Endothelial cell of umbilical vein (primary cell): ENCODE measurements at regions not wholly inside any gene's neighbourhood (a gene's known extent, or its start where the extent isn't known, plus 50 kb on each side); places are given as distances from the start of the nearest gene placed in this dataset.

Experiments used
- BruUV-seq: library from RNA; stranded (reverse); fragments of 400-500 nt; replicated peaks from 2 replicates; lab custom pipeline; 2021; lab: Mats Ljungman, UMichigan
- CTCF ChIA-PET: fragments of 300-600, 350-600 bp; sonication (Branson Sonifier 250); formaldehyde crosslinking; loops from one replicate; lab custom pipeline; 2021; ENCODE audit warnings: antibody characterized with exemption, inconsistent platforms; lab: Charles Lee
- POLR2A ChIA-PET: fragments of 300-600, 350-600 bp; sonication (Branson Sonifier 250); formaldehyde crosslinking; loops from one replicate; lab custom pipeline; 2021; ENCODE audit warnings: antibody characterized with exemption, inconsistent platforms; lab: Charles Lee
- DNase-seq: peaks from one replicate; pipeline ENCODE4 v3.0.0-alpha.2; 2011; ENCODE audit warnings: low read depth, low spot score
- FAIRE-seq: peaks from 2 replicates; lab custom pipeline; 2011; peaks lifted over from hg19 to GRCh38; lab: Jason Lieb, UNC
- H2AFZ ChIP-seq: 2 replicates; pipeline ENCODE4 v1.6.0; 2012; ENCODE audit warnings: low read depth, low read length, control low read depth, inconsistent platforms
- H3K27ac ChIP-seq: 2 replicates; pipeline ENCODE4 v1.5.1; 2011; ENCODE audit warnings: low read depth, mild to moderate bottlenecking, control low read depth, low read length, moderate library complexity; ENCODE audit not compliant: insufficient read depth
- H3K27me3 ChIP-seq, 2 experiments: 2 replicates each; pipeline versions ENCODE4 v1.6.0 to v1.6.1; 2011; ENCODE audit warnings: low read length in 2 of 2, mixed read lengths in 1 of 2; ENCODE audit not compliant: control insufficient read depth in 2 of 2, insufficient read depth in 2 of 2
- H3K36me3 ChIP-seq, 2 experiments: 2 replicates in 1 of 2; 3 replicates in 1 of 2; pipeline ENCODE4 v1.5.1; 2011; ENCODE audit warnings: low read length in 2 of 2, mild to moderate bottlenecking in 1 of 2, moderate library complexity in 1 of 2; ENCODE audit not compliant: control insufficient read depth in 2 of 2, insufficient read depth in 2 of 2; ENCODE audit errors: extremely low read depth in 1 of 2
- H3K4me1 ChIP-seq: 3 replicates; pipeline ENCODE4 v1.5.1; 2011; ENCODE audit warnings: mild to moderate bottlenecking, low read length; ENCODE audit not compliant: control insufficient read depth, insufficient read depth; ENCODE audit errors: extremely low read depth
- H3K4me2 ChIP-seq: 2 replicates; pipeline ENCODE4 v1.6.1; 2011; ENCODE audit warnings: low read length, control low read depth, mixed read lengths; ENCODE audit not compliant: insufficient read depth
- H3K4me3 ChIP-seq, 3 experiments: fragments of 200-600 bp in 1 of 3; sonication (generic), shearing (Covaris generic) in 1 of 3; replicated peaks in 1 of 3; 2 replicates each; pipeline ENCODE4 v1.5.1; 2011 to 2016; ENCODE audit warnings: control low read depth in 3 of 3, low read length in 3 of 3, mild to moderate bottlenecking in 2 of 3, inconsistent platforms in 1 of 3, low read depth in 1 of 3, moderate library complexity in 1 of 3; ENCODE audit not compliant: insufficient read depth in 1 of 3
- H3K79me2 ChIP-seq: 2 replicates; pipeline ENCODE4 v1.6.0; 2012; ENCODE audit warnings: low read length, inconsistent platforms; ENCODE audit not compliant: control insufficient read depth, insufficient read depth
- H3K9ac ChIP-seq: replicated peaks from 2 replicates; pipeline ENCODE3; 2011; ENCODE audit warnings: low read length, control low read depth; ENCODE audit not compliant: insufficient read depth; ENCODE audit errors: extremely low read depth
- H3K9me1 ChIP-seq: replicated peaks from 3 replicates; pipeline ENCODE4 v1.6.0; 2011; ENCODE audit warnings: mild to moderate bottlenecking, low read length; ENCODE audit not compliant: control insufficient read depth, insufficient read depth; ENCODE audit errors: extremely low read depth
- H3K9me3 ChIP-seq: replicated peaks from 2 replicates; pipeline ENCODE4 v1.5.1; 2012; ENCODE audit warnings: low read length, inconsistent platforms; ENCODE audit not compliant: control insufficient read depth, insufficient read depth
- H4K20me1 ChIP-seq: replicated peaks from 2 replicates; pipeline ENCODE3; 2011; ENCODE audit warnings: mild to moderate bottlenecking, low read length; ENCODE audit not compliant: control insufficient read depth, insufficient read depth; ENCODE audit errors: extremely low read depth
- CTCF ChIP-seq, 2 donors: IDR thresholded peaks; 1 replicate in 1 of 2; 2 replicates in 1 of 2; pipeline ENCODE4 v1.5.1; 2011; ENCODE audit warnings: low read length in 2 of 2, mild to moderate bottlenecking in 2 of 2, moderate library complexity in 2 of 2, control low read depth in 1 of 2, inconsistent platforms in 1 of 2, low read depth in 1 of 2; ENCODE audit not compliant: insufficient read depth in 1 of 2; ENCODE audit errors: extremely low read depth in 1 of 2
- EZH2 ChIP-seq: IDR thresholded peaks from 2 replicates; pipeline ENCODE4 v1.6.1; 2012; ENCODE audit warnings: borderline replicate concordance, low read depth, mild to moderate bottlenecking, moderate library complexity, low read length, inconsistent platforms; ENCODE audit not compliant: severe bottlenecking
- FOS ChIP-seq: IDR thresholded peaks from 2 replicates; pipeline ENCODE4 v1.6.1; 2011; ENCODE audit warnings: mild to moderate bottlenecking, low read length, moderate library complexity, borderline replicate concordance; ENCODE audit not compliant: insufficient read depth
- GATA2 ChIP-seq: IDR thresholded peaks from 2 replicates; pipeline ENCODE4 v1.7.0; 2011; ENCODE audit warnings: low read depth, mild to moderate bottlenecking, moderate library complexity, mixed read lengths, low read length; ENCODE audit not compliant: insufficient read length, insufficient read depth
- JUN ChIP-seq: IDR thresholded peaks from 2 replicates; pipeline ENCODE4 v1.6.1; 2011; ENCODE audit warnings: borderline replicate concordance, low read depth; ENCODE audit not compliant: insufficient read length, insufficient read depth
- MYC ChIP-seq: IDR thresholded peaks from one replicate; pipeline ENCODE4 v1.6.1; 2011; ENCODE audit warnings: mild to moderate bottlenecking, low read depth, low read length
- POLR2A ChIP-seq: IDR thresholded peaks from 2 replicates; pipeline ENCODE4 v1.6.1; 2012; ENCODE audit warnings: low read depth, mild to moderate bottlenecking, control low read depth, low read length
- POLR2AphosphoS5 ChIP-seq: IDR thresholded peaks from 2 replicates; pipeline ENCODE4 v1.6.1; 2012; ENCODE audit warnings: low read depth, mild to moderate bottlenecking, control low read depth, low read length, moderate library complexity; ENCODE audit not compliant: insufficient read depth
- dilution Hi-C: fragments of 300-500 bp; cut with MboI; formaldehyde crosslinking; loops from one replicate; pipeline ENCODE4 v1.15.0; 2019; ENCODE audit warnings: low sequenced_read_pairs; ENCODE audit not compliant: extremely low pct_ligation_motif_present
- intact Hi-C: fragments of 100-400 bp; cut with micrococcal nuclease; formaldehyde crosslinking; loops from one replicate; pipeline ENCODE4 v1.10.0; 2022
- TF ChIP-seq, protein P1 (sequence below): IDR thresholded peaks from 2 replicates; pipeline ENCODE4 v1.6.1; 2011; ENCODE audit not compliant: insufficient read depth, insufficient read length

GRCh38 chr3:99256788-99257187 is 355.3 kb upstream of the DCBLD2 start:
- H3K27me3 ChIP-seq, result no peaks in the 10 kb centered on the region
- no peak overlapping the region for H2AFZ ChIP-seq
- H3K4me3 ChIP-seq, result no peak overlapping the region
- dilution Hi-C loops, result no loop called here
- H3K9ac ChIP-seq, result no peak overlapping the region
- no peak overlapping the region for H3K4me2 ChIP-seq
- CTCF ChIA-PET, result interaction anchor here (1.1 to 1.6 kb wide), 2 partner anchors 10 to 497 kb away, joined by 3 to 4 read pairs; no protein-coding TSS in a partner anchor
- POLR2A ChIA-PET, result no interaction called here
- H3K9me3 ChIP-seq, result no peaks in the 10 kb centered on the region
- no TSS peak for BruUV-seq
- FAIRE-seq (no peak), DNase-seq (no peak)
- no peaks in the 10 kb centered on the region for H3K36me3 ChIP-seq
- H3K4me1 ChIP-seq, result no peaks in the 10 kb centered on the region
- intact Hi-C loops, result no loop called here
- H3K79me2 ChIP-seq, result no peaks in the 10 kb centered on the region
- H4K20me1 ChIP-seq, result no peaks in the 10 kb centered on the region
- TF ChIP-seq JUN (no peak), POLR2A (no peak), GATA2 (no peak), EZH2 (no peak), POLR2AphosphoS5 (no peak), FOS (no peak), CTCF (IDR thresholded peaks at IDR 0.05; ENCODE audit: extremely low read depth in 1 of 2, insufficient read depth in 1 of 2, low read depth in 1 of 2, low read length in 2 of 2) (no peak), MYC (no peak)
- TF ChIP-seq, protein P1, sequence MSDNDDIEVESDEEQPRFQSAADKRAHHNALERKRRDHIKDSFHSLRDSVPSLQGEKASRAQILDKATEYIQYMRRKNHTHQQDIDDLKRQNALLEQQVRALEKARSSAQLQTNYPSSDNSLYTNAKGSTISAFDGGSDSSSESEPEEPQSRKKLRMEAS, result no peak
- no peak overlapping the region for H3K27ac ChIP-seq
- H3K9me1 ChIP-seq, result no peaks in the 10 kb centered on the region
